ENCODE measurements at regions not wholly inside any gene's neighbourhood (a gene's known extent, or its start where the extent isn't known, plus 50 kb on each side); places are given as distances from the start of the nearest gene placed in this dataset.

DNA sequence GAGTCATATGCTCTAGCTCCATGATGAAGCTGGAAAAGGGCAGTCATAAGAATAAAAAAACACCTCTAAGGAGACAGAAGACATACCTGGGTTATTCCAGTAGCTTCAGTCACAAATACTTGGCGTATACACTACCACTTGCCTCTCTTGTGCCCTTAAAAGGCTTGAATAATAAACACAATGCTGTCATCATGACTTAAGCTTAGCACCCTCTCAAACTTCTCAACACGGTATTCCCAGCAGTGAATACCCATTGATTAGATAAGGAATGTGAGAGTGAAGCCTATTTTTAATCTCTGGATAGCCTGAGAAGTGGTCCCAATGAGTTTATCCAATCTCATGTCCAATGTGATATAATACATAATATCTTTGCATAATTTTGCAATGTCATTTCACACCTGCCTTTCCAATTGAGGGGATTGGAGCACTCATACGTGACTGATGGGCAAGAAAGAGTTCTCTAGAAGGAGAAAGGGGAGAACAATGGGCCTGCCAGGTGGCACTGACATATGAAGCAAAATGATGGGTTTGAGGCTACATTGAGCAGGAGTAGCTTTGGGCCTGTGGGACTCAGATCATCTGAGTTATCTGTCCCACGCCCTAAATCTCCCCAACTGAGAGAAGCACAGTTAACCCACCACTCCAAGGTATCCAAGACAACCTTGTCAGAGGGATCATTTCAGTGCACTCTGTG, 298.6 kb upstream of the DAB1 start:
- no peak for DNase-seq (ENCODE audit: low spot score)

- no peak for DNase-seq (ENCODE audit: low spot score)
These were observed 297.1 kb upstream of the DAB1 start for GRCh38 chr1:57721001-57721400.

DNA sequence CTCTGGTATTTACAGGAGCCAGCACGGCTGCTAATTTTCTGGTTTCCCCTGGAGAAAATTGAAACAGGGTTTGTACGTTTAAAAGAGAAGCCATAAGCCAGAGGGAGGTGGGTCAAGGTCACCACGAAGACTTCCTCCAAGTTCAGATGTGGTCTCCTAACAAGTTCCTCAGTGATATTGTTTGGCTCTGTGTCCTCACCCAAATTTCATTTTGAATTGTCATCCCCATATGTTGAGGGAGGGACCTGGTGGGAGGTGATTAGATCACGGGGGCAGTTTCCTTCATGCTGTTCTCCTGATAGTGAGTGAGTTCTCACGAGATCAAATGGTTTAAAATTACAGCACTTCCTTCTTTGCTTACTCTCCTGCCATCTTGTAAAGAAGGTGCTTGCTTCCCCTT, 295.4 kb upstream of the DAB1 start:
- DNase-seq (ENCODE audit: low spot score) = no peak

GRCh38 chr1:57713501-57713900, 289.6 kb upstream of the DAB1 start:
- DNase-seq (ENCODE audit: low spot score) = no peak

- DNase-seq (ENCODE audit: low spot score) = no peak
These were observed 289.0 kb upstream of the DAB1 start for GRCh38 chr1:57712846-57713245.

GRCh38 chr1:57711326-57711725, 287.5 kb upstream of the DAB1 start:
- DNase-seq (ENCODE audit: low spot score) = no peak

DNA sequence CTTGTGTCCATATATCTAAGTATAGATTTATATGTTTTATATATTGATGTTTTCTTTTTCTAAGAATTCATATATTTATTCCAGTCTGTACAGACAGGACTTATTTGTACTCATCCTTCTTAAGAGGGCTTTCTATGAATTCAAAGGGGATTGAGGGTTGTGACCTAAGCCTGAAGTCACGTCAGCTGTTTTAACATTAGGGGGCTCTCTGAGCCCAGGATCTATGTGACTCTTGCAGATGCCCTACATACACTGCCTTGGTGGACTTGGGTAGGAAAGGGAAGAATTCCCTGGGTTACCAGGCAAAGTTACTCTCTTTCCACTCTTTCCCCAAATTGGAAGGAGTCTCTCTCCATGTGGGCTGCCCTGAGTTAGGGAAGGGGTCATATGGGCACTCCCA, 283.8 kb upstream of the DAB1 start:
- DNase-seq (ENCODE audit: low spot score) = no peak

- no peak for DNase-seq (ENCODE audit: low spot score)
These were observed 281.0 kb upstream of the DAB1 start for GRCh38 chr1:57704811-57705210.

DNA sequence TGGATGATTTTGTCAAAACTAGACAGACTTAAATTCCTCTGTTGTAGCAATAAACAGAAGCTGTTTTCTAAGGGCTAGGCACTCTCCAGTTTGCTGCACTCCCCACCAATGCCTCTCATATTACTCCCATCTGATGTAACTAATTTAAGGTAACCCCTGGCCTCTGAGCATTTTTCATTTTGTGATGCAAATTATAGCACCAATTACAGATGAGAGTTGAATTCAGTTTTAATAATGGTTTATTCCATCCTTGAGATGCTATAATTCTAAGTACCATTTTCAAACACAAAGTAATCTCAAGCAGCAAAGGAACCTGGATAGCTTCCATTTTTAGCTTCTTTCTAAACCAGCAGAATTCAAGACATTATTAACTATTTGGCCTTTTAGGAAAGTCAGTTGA, 280.4 kb upstream of the DAB1 start:
- DNase-seq (ENCODE audit: low spot score) = no peak

- DNase-seq (ENCODE audit: low spot score) = no peak
These were observed 273.0 kb upstream of the DAB1 start for GRCh38 chr1:57696904-57697303.

GRCh38 chr1:57696043-57696442, 272.2 kb upstream of the DAB1 start:
- no peak for DNase-seq (ENCODE audit: low spot score)

DNA sequence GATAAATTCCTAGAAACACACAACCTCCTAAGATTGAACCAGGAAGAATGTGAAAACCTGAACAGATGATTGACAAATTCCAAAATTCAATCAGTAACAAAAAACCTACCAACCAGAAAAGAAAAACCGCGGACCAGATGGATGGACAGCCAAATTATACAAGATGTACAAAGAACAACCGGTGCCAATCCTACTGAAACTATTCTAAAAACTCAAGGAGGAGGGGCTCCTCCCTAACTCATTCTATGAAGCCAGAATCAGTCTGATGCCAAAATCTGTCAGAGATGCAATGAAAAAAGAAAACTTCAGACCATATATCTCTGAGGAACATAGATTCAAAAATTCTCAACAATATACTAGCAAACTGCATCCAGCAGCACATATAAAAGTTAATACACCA, 262.4 kb upstream of the DAB1 start:
- DNase-seq (ENCODE audit: low spot score) = no peak

DNA sequence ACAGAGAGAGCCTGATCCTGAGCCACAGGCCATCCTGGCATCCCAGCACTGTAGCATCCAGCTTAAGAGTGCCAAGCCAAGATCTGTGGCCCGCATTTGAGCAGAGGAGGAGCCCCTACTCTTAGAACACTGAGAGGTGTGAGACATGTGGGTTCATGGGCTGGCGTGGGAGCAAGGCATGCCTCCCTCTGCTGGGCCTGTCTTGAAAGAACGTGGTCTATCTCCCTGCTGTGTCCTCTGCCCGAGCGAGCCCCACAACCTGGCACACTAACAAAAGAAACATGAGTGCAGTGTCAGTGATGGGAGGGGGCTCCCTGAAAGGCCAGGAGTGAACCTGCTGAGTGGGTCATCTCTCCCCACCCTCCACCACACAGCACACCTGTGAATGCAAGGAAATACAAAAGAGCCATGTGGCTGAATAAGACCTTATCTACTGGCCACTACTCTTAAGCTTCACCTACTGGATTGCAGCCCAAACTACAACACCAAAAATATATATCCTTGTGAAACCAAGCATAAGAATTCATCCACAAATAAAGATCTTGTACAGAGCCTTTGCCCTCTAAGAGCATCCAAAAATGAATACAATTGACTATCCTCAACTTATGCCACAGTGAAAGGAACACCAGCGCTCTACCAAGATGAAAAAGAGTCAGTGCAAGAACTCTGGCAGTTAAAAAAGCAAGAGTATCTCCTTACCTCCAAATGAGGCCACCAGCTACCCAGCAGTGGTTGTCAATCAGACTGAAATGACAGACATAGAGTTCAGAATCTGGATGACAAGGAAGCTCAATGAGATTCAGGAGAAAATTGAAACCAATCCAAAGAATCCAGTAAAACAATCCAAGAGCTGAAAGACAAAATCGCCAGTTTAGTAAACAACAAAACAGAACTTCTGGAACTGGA, 259.4 kb upstream of the DAB1 start:
- no peak for DNase-seq (ENCODE audit: low spot score)

- DNase-seq (ENCODE audit: low spot score) = no peak
These were observed 254.3 kb upstream of the DAB1 start for GRCh38 chr1:57678138-57678537.

DNA sequence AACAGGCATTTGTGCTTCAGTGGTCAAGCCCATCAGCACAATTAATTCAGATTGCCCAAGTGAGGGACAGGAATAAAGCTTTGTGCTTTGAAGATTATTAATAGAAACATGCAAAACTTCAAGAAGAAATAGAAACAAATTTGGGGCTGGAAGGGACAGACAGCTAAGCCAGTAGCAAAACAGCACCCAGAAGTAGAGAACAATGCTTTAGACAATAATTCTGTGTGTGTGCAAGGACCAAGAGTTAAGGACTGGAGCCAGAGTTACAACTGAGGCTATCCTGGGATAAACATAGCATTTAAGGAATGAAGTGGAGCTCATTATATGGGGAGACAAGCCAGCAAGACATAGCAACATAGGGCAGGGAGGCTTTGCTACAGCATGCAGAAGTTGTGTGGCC, 251.9 kb upstream of the DAB1 start:
- DNase-seq (ENCODE audit: low spot score) = no peak

GRCh38 chr1:57674801-57675200, 250.9 kb upstream of the DAB1 start:
- no peak for DNase-seq (ENCODE audit: low spot score)

GRCh38 chr1:57672346-57673140, 248.7 kb upstream of the DAB1 start:
- DNase-seq (ENCODE audit: low spot score) = no peak

GRCh38 chr1:57671750-57672149, 247.9 kb upstream of the DAB1 start:
- no peak for DNase-seq (ENCODE audit: low spot score)

GRCh38 chr1:57659804-57660203, 235.9 kb upstream of the DAB1 start:
- no peak for DNase-seq (ENCODE audit: low spot score)

GRCh38 chr1:57655161-57655560, 231.3 kb upstream of the DAB1 start:
- DNase-seq (ENCODE audit: low spot score) = no peak

GRCh38 chr1:57644667-57645066, 220.8 kb upstream of the DAB1 start:
- DNase-seq (ENCODE audit: low spot score) = no peak

DNA sequence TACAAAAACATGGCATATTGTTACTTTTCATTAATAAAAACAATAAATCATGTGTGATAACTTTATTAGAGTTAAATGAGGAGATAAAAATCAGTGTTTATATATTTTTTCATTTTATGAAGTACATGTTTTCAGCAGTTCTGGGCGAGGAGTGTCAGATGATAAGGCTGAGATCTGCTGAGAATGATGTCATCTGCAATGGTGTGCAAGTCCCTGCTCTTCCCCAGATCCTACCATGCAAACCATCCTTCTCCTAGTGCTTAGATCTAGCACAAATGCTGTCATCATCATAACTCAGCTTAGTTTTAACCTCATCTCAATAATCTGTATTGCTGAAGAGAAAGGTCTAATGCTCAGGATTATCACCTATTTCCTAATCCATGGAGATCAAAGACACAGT, 214.4 kb upstream of the DAB1 start:
- no peak for DNase-seq (ENCODE audit: low spot score)

DNA sequence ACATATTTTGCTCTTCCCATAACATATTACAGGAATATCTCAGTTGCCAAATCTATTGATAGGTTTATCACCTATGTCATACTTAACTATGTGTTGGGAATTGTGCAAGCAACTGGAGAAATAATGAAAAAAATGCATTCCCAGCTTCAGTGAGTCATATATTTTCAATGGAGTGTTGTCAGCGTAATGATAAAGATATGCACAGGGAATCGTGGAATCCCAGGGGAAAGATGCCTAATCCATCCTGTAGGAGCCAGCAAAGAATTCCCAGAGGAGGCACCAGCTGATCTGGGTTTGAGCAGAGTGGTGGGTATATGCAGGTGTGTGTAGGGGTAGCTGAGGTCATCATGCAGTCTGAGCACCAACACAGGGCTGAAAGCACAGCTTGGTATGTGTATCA, 213.3 kb upstream of the DAB1 start:
- DNase-seq (ENCODE audit: low spot score) = peak; percentile 55
